ENCODE measurements at regions not wholly inside any gene's neighbourhood (a gene's known extent, or its start where the extent isn't known, plus 50 kb on each side); places are given as distances from the start of the nearest gene placed in this dataset.
"Not testable (repeated sequence)": the region's sequence is repeated elsewhere in the genome, so short reads cannot be mapped to it uniquely, and the experiment has no call there.

GRCh38 chr7:67637023-67637358, 640.4 kb downstream of the TYW1 start:
- DNase-seq: no peak

DNA sequence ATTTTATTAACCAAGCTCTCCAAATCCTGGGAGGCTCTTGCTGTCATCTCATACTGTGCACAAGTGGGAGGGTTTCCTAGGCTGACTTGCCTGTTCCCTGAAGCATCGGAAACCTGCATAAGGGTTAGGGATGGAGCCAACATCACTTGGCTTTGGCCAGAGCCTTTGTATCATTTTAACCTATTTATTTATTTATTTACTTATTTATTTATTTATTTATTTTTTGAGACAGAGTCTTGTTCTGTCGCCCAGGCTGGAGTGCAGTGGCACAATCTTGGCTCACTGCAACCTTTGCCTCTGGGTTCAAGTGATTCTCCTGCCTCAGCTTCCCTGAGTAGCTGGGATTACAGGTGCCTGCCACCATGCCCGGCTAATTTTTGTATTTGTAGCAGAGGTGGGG, 645.9 kb downstream of the TYW1 start:
- DNase-seq; H3K4me3 ChIP-seq; intact Hi-C loops (cut with DNase I; ENCODE audit: low total_unique reads); H3K9me3 ChIP-seq; H3K27me3 ChIP-seq; H3K36me3 ChIP-seq; H3K4me1 ChIP-seq; H3K27ac ChIP-seq: not testable (repeated sequence)

More at GRCh38 chr7:67637023-67637358, 640.4 kb downstream of the TYW1 start:
- Histone ChIP-seq H3K36me3 (no peaks in the 10 kb centered on the region), H3K4me3 (no peak overlapping the region), H3K4me1 (no peaks in the 10 kb centered on the region), H3K27ac (no peak overlapping the region), H3K27me3 (no peaks in the 10 kb centered on the region), H3K9me3 (peaks cover 0 to 3% (median 0%) of the 10 kb centered on the region in 3 donors)
- intact Hi-C loops (cut with DNase I; ENCODE audit: low total_unique reads): no loop called here
- TF ChIP-seq CTCF (IDR thresholded peaks at IDR 0.05): no peak

DNA sequence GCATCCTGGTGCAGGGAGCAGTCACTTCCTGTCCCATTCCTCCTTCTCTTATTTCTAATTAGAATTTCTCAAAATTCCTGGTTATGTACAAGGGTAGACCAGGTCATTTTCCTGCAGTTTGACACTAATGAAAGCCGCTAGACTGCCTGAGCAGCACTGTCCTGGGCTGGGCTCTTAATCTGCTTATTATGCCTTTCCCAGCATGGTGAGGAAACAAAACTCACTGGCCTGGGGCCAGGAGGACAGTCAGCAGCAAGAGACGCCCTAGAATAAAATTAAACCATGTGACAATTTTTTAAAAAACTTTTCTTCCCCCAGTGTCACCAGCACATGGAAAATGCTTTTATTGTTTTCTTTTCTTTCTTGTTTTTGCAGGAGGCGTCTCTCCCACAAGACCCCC, 647.5 kb downstream of the TYW1 start:
- intact Hi-C loops (cut with DNase I; ENCODE audit: low total_unique reads): no loop called here
- Histone ChIP-seq H3K36me3 (no peaks in the 10 kb centered on the region), H3K4me3 (no peak overlapping the region), H3K4me1 (no peaks in the 10 kb centered on the region), H3K27ac (no peak overlapping the region), H3K9me3 (no peaks in the 10 kb centered on the region), H3K27me3 (no peaks in the 10 kb centered on the region)
- no peak for DNase-seq
- no peak for TF ChIP-seq CTCF (IDR thresholded peaks at IDR 0.05)

DNA sequence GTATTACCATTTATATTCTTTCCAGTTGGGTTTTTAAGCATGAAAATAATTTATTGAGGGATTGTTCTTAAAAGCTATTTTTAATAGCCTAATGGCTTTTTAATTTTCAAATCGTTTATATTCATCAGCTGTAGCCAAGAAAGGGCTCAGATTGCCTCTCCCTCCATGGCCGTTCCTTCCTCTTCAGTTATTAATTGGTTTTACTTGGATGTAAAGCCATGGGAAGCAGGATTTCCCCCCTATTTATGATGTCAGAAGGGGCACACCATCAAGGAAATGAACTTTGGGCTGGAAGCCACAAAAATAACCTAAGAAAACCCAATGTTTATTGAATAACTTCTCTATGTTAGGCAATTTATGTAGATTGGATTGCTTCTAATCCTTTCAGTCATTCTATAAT, 656.3 kb downstream of the TYW1 start:
- DNase-seq: no peak
- intact Hi-C loops (cut with DNase I; ENCODE audit: low total_unique reads): no loop called here
- H3K4me1 ChIP-seq: no peaks in the 10 kb centered on the region
- no peak overlapping the region for H3K27ac ChIP-seq
- H3K4me3 ChIP-seq: no peak overlapping the region
- H3K27me3 ChIP-seq: no peaks in the 10 kb centered on the region
- H3K9me3 ChIP-seq: no peaks in the 10 kb centered on the region
- H3K36me3 ChIP-seq: no peaks in the 10 kb centered on the region
- TF ChIP-seq CTCF (IDR thresholded peaks at IDR 0.05): no peak

- no peak for TF ChIP-seq CTCF (IDR thresholded peaks at IDR 0.05)
- Histone ChIP-seq H3K36me3 (no peaks in the 10 kb centered on the region), H3K27me3 (no peaks in the 10 kb centered on the region), H3K4me1 (no peaks in the 10 kb centered on the region), H3K4me3 (no peak overlapping the region), H3K27ac (no peak overlapping the region), H3K9me3 (no peaks in the 10 kb centered on the region)
- no peak for DNase-seq
- intact Hi-C loops (cut with DNase I; ENCODE audit: low total_unique reads): no loop called here
These were observed 657.3 kb downstream of the TYW1 start for GRCh38 chr7:67653856-67654454.

GRCh38 chr7:67654642-67655041, 658.0 kb downstream of the TYW1 start:
- no peak for TF ChIP-seq CTCF (IDR thresholded peaks at IDR 0.05)
- Histone ChIP-seq H3K4me1 (no peaks in the 10 kb centered on the region), H3K27ac (no peak overlapping the region), H3K9me3 (no peaks in the 10 kb centered on the region), H3K4me3 (no peak overlapping the region), H3K36me3 (no peaks in the 10 kb centered on the region), H3K27me3 (no peaks in the 10 kb centered on the region)
- intact Hi-C loops (cut with DNase I; ENCODE audit: low total_unique reads): no loop called here
- DNase-seq: no peak
